ENCODE measurements at regions not wholly inside any gene's neighbourhood (a gene's known extent, or its start where the extent isn't known, plus 50 kb on each side); places are given as distances from the start of the nearest gene placed in this dataset.

DNA sequence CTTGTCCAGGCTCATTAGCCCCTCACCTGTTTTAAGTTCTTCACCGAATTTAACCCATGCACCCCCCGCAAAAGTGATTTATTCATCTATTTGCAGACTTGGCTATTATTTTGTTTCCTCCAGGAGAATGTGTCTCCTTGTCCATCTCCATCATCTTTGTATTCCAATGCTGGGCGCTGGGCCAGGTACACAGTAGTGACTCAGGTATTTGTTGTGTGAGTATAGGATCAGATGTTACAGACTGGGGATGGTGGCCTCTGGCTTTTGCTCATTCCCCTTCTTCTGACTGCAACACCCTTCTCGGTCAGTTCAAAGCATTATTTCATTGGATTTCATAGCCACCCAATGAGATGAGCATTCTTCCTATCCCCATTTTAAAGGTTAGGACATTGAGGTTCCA, 408.2 kb downstream of the MN1 start:
- Histone ChIP-seq H3K9me3 (ENCODE audit: control insufficient read depth in 4 of 4, insufficient read depth in 3 of 4, low read length in 3 of 4) (peaks cover 0 to 1% (median 0%) of the 10 kb centered on the region in 4 donors), H3K4me1 (ENCODE audit: control insufficient read depth in 5 of 5, insufficient read depth in 5 of 5, low read length in 5 of 5) (peaks cover 0 to 8% (median 0%) of the 10 kb centered on the region in 5 donors), H3K36me3 (ENCODE audit: control insufficient read depth in 4 of 4, insufficient read depth in 4 of 4, low read length in 4 of 4) (no peaks in the 10 kb centered on the region), H3K9ac (ENCODE audit: insufficient read depth in 1 of 2, low read length in 2 of 2) (no peak overlapping the region), H3K4me3 (no peak overlapping the region), H3K27ac (ENCODE audit: low read depth in 1 of 2, low read length in 1 of 2) (no peak overlapping the region), H3K27me3 (ENCODE audit: control insufficient read depth in 3 of 3, insufficient read depth in 3 of 3, low read length in 2 of 3) (peaks cover 0 to 5% (median 0%) of the 10 kb centered on the region in 3 donors)
- 90 to 91% methylated on average over 4 of the region's 4 CpGs for WGBS, 2 donors
- TF ChIP-seq, protein P1, sequence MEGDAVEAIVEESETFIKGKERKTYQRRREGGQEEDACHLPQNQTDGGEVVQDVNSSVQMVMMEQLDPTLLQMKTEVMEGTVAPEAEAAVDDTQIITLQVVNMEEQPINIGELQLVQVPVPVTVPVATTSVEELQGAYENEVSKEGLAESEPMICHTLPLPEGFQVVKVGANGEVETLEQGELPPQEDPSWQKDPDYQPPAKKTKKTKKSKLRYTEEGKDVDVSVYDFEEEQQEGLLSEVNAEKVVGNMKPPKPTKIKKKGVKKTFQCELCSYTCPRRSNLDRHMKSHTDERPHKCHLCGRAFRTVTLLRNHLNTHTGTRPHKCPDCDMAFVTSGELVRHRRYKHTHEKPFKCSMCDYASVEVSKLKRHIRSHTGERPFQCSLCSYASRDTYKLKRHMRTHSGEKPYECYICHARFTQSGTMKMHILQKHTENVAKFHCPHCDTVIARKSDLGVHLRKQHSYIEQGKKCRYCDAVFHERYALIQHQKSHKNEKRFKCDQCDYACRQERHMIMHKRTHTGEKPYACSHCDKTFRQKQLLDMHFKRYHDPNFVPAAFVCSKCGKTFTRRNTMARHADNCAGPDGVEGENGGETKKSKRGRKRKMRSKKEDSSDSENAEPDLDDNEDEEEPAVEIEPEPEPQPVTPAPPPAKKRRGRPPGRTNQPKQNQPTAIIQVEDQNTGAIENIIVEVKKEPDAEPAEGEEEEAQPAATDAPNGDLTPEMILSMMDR (IDR thresholded peaks at IDR 0.05; ENCODE audit: control extremely low read depth, extremely low read depth) = no peak
- DNase-seq (no peak), ATAC-seq (ENCODE audit: insufficient read depth, low FRiP score) (no peak)

DNA sequence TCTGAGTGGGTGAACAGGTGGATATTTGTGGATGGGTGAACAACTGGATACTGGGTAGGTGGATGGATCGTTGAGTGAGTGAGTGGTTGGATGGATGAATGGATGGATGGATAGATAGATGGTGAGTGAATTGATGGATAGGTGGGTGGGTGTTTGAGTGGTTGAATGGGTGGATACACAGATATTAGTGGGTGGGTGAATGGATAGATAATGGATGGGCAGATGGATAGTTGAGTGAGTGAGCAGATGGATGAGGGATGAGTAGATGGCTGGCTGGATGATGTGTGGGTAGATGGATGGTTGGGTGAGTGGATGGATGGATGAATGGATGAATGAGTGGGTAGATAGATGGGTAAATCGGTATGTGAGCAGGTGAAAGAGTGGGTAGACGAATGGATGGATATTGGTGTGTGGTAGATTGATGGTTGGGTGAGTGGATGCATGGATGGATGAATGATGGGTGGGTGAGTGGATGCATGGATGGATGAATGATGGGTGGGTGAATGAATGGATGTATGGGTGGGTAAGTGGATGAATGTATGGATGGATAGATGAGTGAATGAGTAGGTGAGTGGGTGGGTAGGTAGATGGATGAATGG, 406.7 kb downstream of the MN1 start:
- Histone ChIP-seq H3K9me3 (ENCODE audit: control insufficient read depth in 4 of 4, insufficient read depth in 3 of 4, low read length in 3 of 4) (peaks cover 0 to 1% (median 0%) of the 10 kb centered on the region in 4 donors), H3K27me3 (ENCODE audit: control insufficient read depth in 3 of 3, insufficient read depth in 3 of 3, low read length in 2 of 3) (peaks cover 0 to 5% (median 3%) of the 10 kb centered on the region in 3 donors), H3K4me1 (ENCODE audit: control insufficient read depth in 5 of 5, insufficient read depth in 5 of 5, low read length in 5 of 5) (peaks cover 0 to 19% (median 0%) of the 10 kb centered on the region in 5 donors), H3K36me3 (ENCODE audit: control insufficient read depth in 4 of 4, insufficient read depth in 4 of 4, low read length in 4 of 4) (no peaks in the 10 kb centered on the region), H3K4me3 (no peak overlapping the region), H3K9ac (ENCODE audit: insufficient read depth in 1 of 2, low read length in 2 of 2) (no peak overlapping the region), H3K27ac (ENCODE audit: low read depth in 1 of 2, low read length in 1 of 2) (no peak overlapping the region)
- WGBS, 2 donors = 88 to 91% methylated on average over 3 of the region's 3 CpGs
- DNase-seq (no peak), ATAC-seq (ENCODE audit: insufficient read depth, low FRiP score) (no peak)
- TF ChIP-seq, protein P1 (IDR thresholded peaks at IDR 0.05; ENCODE audit: control extremely low read depth, extremely low read depth) = no peak

DNA sequence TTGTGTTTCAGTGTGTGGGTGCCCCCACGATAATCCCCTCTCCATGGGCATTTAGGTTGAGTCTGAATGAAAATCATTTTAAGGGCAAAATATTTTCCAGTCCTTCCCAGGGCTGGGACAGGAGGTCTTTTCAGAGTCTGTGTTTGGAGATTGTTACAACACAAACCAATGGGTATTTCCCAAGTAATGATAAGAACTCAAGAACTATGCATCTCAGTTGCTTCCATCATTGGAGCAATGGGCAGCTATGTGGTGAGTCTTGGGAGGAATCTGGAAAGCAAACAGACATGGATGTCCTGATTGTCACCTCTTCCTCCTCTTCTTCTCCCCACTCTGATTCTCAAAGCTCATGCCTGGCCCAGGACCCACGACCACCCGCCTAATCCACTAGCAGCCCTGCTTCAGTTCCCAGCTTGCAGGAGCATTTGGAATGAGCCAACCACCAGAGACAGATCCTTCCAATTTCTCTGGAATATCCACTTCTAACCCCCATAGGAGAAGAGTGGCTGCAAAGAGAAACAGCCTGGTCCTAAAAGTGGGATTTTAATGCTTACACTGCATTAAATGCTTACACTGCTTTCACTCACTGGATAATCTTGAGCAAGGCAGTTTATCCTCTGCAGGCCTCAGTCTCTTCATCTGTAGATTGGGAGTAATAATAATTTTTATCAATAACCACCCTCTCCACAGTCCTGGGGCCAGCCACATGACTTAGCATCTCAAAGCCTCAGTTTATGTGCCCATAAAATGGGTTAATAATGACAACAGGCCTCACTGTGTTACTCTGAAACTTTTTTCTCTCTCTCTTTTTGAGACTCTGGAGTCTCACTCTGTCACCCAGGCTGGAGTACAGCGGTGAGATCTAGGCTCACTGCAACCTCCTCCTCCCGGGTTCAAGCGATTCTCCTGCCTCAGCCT, 404.3 kb downstream of the MN1 start:
- Histone ChIP-seq H3K4me1 (ENCODE audit: control insufficient read depth in 5 of 5, insufficient read depth in 5 of 5, low read length in 5 of 5) (peaks cover 0 to 17% (median 0%) of the 10 kb centered on the region in 5 donors), H3K4me3 (no peak overlapping the region), H3K9ac (ENCODE audit: insufficient read depth in 1 of 2, low read length in 2 of 2) (no peak overlapping the region), H3K9me3 (ENCODE audit: control insufficient read depth in 4 of 4, insufficient read depth in 3 of 4, low read length in 3 of 4) (peaks cover 0 to 6% (median 0%) of the 10 kb centered on the region in 4 donors), H3K36me3 (ENCODE audit: control insufficient read depth in 4 of 4, insufficient read depth in 4 of 4, low read length in 4 of 4) (no peaks in the 10 kb centered on the region), H3K27me3 (ENCODE audit: control insufficient read depth in 3 of 3, insufficient read depth in 3 of 3, low read length in 2 of 3) (peaks cover 0 to 14% (median 3%) of the 10 kb centered on the region in 3 donors), H3K27ac (ENCODE audit: low read depth in 1 of 2, low read length in 1 of 2) (no peak overlapping the region)
- ATAC-seq (ENCODE audit: insufficient read depth, low FRiP score) (no peak), DNase-seq (no peak)
- WGBS, 2 donors = 83 to 88% methylated on average over 6 of the region's 6 CpGs
- TF ChIP-seq, protein P1 (IDR thresholded peaks at IDR 0.05; ENCODE audit: control extremely low read depth, extremely low read depth) = no peak

All from lung (tissue), 11 donors.